H1 (cell line): ENCODE measurements at regions not wholly inside any gene's neighbourhood (a gene's known extent, or its start where the extent isn't known, plus 50 kb on each side); places are given as distances from the start of the nearest gene placed in this dataset.

Experiments
- CTCF ChIA-PET: fragments of 300-600 bp; sonication (Branson Sonifier 250); formaldehyde crosslinking; loops from one replicate; lab custom pipeline; 2021; ENCODE audit not compliant: partially characterized antibody; lab: Charles Lee
- POLR2A ChIA-PET: fragments of 300-600 bp; sonication (Branson Sonifier 250); formaldehyde crosslinking; loops from one replicate; lab custom pipeline; 2021; ENCODE audit warnings: inconsistent platforms; ENCODE audit not compliant: partially characterized antibody; lab: Charles Lee
- DNase-seq, 2 experiments: peaks; one replicate each; pipeline versions ENCODE4 v3.0.0 to v3.0.0-alpha.2; 2010 to 2022; ENCODE audit warnings: low spot score in 2 of 2, low read depth in 1 of 2, mixed read lengths in 1 of 2
- FAIRE-seq: peaks from 2 replicates; lab custom pipeline; 2011; peaks lifted over from hg19 to GRCh38; lab: Jason Lieb, UNC
- H2AFZ ChIP-seq: 2 replicates; pipeline ENCODE4 v1.8.1; 2012; ENCODE audit warnings: low read length, inconsistent platforms
- H2AK5ac ChIP-seq: 2 replicates; pipeline ENCODE4 v1.6.1; 2013; ENCODE audit warnings: low read depth, low read length
- H2BK120ac ChIP-seq: replicated peaks from 2 replicates; pipeline ENCODE3; 2013; ENCODE audit warnings: low read depth, low read length, inconsistent platforms
- H2BK12ac ChIP-seq: 2 replicates; pipeline ENCODE4 v1.6.1; 2013; ENCODE audit warnings: low read depth, low read length
- H2BK15ac ChIP-seq: 2 replicates; pipeline ENCODE4 v1.6.1; 2013; ENCODE audit warnings: low read length
- H2BK20ac ChIP-seq: 2 replicates; pipeline ENCODE4 v1.6.1; 2013; ENCODE audit warnings: low read length
- H2BK5ac ChIP-seq: 2 replicates; pipeline ENCODE4 v1.6.1; 2013; ENCODE audit warnings: low read depth, low read length
- H3K14ac ChIP-seq: 2 replicates; pipeline ENCODE4 v1.6.1; 2013; ENCODE audit warnings: inconsistent platforms; ENCODE audit not compliant: insufficient read length
- H3K18ac ChIP-seq: 2 replicates; pipeline ENCODE4 v1.6.1; 2013; ENCODE audit warnings: low read length; ENCODE audit errors: extremely low read depth
- H3K23ac ChIP-seq: 2 replicates; pipeline ENCODE4 v1.6.1; 2013; ENCODE audit warnings: inconsistent platforms; ENCODE audit not compliant: insufficient read length
- H3K23me2 ChIP-seq: 2 replicates; pipeline ENCODE4 v1.6.1; 2013; ENCODE audit warnings: low read depth, low read length
- H3K27ac ChIP-seq: 2 replicates; pipeline ENCODE4 v1.6.1; 2011; ENCODE audit warnings: low read depth, low read length, inconsistent platforms
- H3K27me3 ChIP-seq, 4 experiments: replicated peaks in 1 of 4; 1 replicate in 1 of 4; 2 replicates in 3 of 4; pipeline versions ENCODE4 v1.6.1 to v1.8.1; 2011 to 2013; ENCODE audit warnings: low read length in 3 of 4, mild to moderate bottlenecking in 3 of 4, inconsistent platforms in 2 of 4, mixed read lengths in 2 of 4, moderate library complexity in 1 of 4; ENCODE audit not compliant: control insufficient read depth in 3 of 4, insufficient read depth in 3 of 4; ENCODE audit errors: extremely low read depth in 1 of 4
- H3K36me3 ChIP-seq, 4 experiments: 2 replicates each; pipeline versions ENCODE4 v1.6.1 to v1.8.1; 2011 to 2013; ENCODE audit warnings: mild to moderate bottlenecking in 4 of 4, low read length in 3 of 4, moderate library complexity in 2 of 4, control low read depth in 1 of 4, inconsistent platforms in 1 of 4; ENCODE audit not compliant: insufficient read depth in 4 of 4, control insufficient read depth in 2 of 4
- H3K4ac ChIP-seq: replicated peaks from 2 replicates; pipeline ENCODE3; 2013; ENCODE audit warnings: low read length, low read depth, mixed read lengths, inconsistent platforms; ENCODE audit not compliant: insufficient read length
- H3K4me1 ChIP-seq, 4 experiments: replicated peaks in 1 of 4; 1 replicate in 1 of 4; 2 replicates in 3 of 4; pipeline versions ENCODE4 v1.6.1 to v1.8.1; 2011 to 2013; ENCODE audit warnings: low read length in 3 of 4, inconsistent platforms in 2 of 4, mixed read lengths in 1 of 4; ENCODE audit not compliant: insufficient read depth in 4 of 4, control insufficient read depth in 3 of 4
- H3K4me2 ChIP-seq, 2 experiments: 2 replicates each; pipeline versions ENCODE4 v1.6.1 to v1.8.1; 2011 to 2013; ENCODE audit warnings: low read depth in 2 of 2, low read length in 2 of 2, control low read depth in 1 of 2, inconsistent platforms in 1 of 2, mild to moderate bottlenecking in 1 of 2; ENCODE audit not compliant: insufficient read depth in 1 of 2
- H3K4me3 ChIP-seq, 4 experiments: fragments of 200-600, 300-600 bp in 1 of 4; sonication (generic), shearing (Covaris generic), sonication (Bioruptor Twin) in 1 of 4; 2 replicates each; pipeline versions ENCODE4 v1.5.1 to v1.8.1; 2011 to 2016; ENCODE audit warnings: low read length in 4 of 4, low read depth in 3 of 4, control low read depth in 2 of 4, inconsistent platforms in 2 of 4, mild to moderate bottlenecking in 2 of 4, mixed read lengths in 1 of 4, moderate library complexity in 1 of 4; ENCODE audit not compliant: insufficient read depth in 2 of 4; ENCODE audit errors: extremely low read depth in 1 of 4
- H3K56ac ChIP-seq: replicated peaks from 2 replicates; pipeline ENCODE3; 2013; ENCODE audit warnings: low read depth, mild to moderate bottlenecking, mixed read lengths, low read length, inconsistent platforms; ENCODE audit not compliant: insufficient read length
- H3K79me1 ChIP-seq: 2 replicates; pipeline ENCODE4 v1.6.1; 2013; ENCODE audit warnings: low read depth, low read length, control low read depth
- H3K79me2 ChIP-seq, 2 experiments: 2 replicates each; pipeline versions ENCODE4 v1.6.1 to v1.8.1; 2012 to 2013; ENCODE audit warnings: low read length in 2 of 2, mild to moderate bottlenecking in 2 of 2, inconsistent platforms in 1 of 2; ENCODE audit not compliant: insufficient read depth in 2 of 2, control insufficient read depth in 1 of 2
- H3K9ac ChIP-seq, 4 experiments: replicated peaks in 1 of 4; 1 replicate in 1 of 4; 2 replicates in 3 of 4; pipeline versions ENCODE4 v1.6.1 to v1.8.1; 2011 to 2013; ENCODE audit warnings: low read depth in 3 of 4, low read length in 3 of 4, control low read depth in 2 of 4, mild to moderate bottlenecking in 2 of 4, moderate library complexity in 2 of 4, inconsistent platforms in 1 of 4; ENCODE audit errors: extremely low read depth in 1 of 4
- H3K9me3 ChIP-seq, 2 experiments: 2 replicates each; pipeline versions ENCODE4 v1.6.1 to v1.8.1; 2012 to 2013; ENCODE audit warnings: mild to moderate bottlenecking in 2 of 2, moderate library complexity in 2 of 2, control low read depth in 1 of 2, inconsistent platforms in 1 of 2, low read depth in 1 of 2, low read length in 1 of 2, mixed read lengths in 1 of 2; ENCODE audit not compliant: insufficient read depth in 2 of 2
- H4K20me1 ChIP-seq, 2 experiments: replicated peaks in 1 of 2; 2 replicates each; pipeline versions ENCODE3 to v1.8.1; 2011 to 2013; ENCODE audit warnings: inconsistent platforms in 2 of 2, low read length in 2 of 2, mild to moderate bottlenecking in 1 of 2; ENCODE audit not compliant: insufficient read depth in 2 of 2, control insufficient read depth in 1 of 2
- H4K5ac ChIP-seq: 2 replicates; pipeline ENCODE4 v1.6.1; 2013; ENCODE audit warnings: low read length, low read depth, mixed read lengths, inconsistent platforms; ENCODE audit not compliant: insufficient read length
- H4K8ac ChIP-seq: 2 replicates; pipeline ENCODE4 v1.8.0; 2013; ENCODE audit warnings: mild to moderate bottlenecking, moderate library complexity, low read length, inconsistent platforms; ENCODE audit not compliant: insufficient read depth; ENCODE audit errors: extremely low read depth
- H4K91ac ChIP-seq: replicated peaks from 2 replicates; pipeline ENCODE3; 2013; ENCODE audit warnings: low read length, mixed read lengths, inconsistent platforms; ENCODE audit not compliant: insufficient read length
- CHD1 ChIP-seq: IDR thresholded peaks from 2 replicates; pipeline ENCODE4 v1.6.1; 2012; ENCODE audit warnings: low read depth, low read length, improper control_type of control experiment
- CREB1 ChIP-seq: IDR thresholded peaks from 2 replicates; pipeline ENCODE4 v1.6.1; 2012; ENCODE audit warnings: inconsistent platforms
- RXRA ChIP-seq: IDR thresholded peaks from 2 replicates; pipeline ENCODE4 v1.6.1; 2011; ENCODE audit warnings: low read depth, mild to moderate bottlenecking, low read length, moderate library complexity; ENCODE audit not compliant: insufficient read depth
- SIN3A ChIP-seq, 2 experiments: IDR thresholded peaks in 1 of 2; conservative IDR thresholded peaks in 1 of 2; 2 replicates each; pipeline ENCODE4 v1.6.1; 2011 to 2012; ENCODE audit warnings: low read length in 2 of 2, improper control_type of control experiment in 1 of 2, low read depth in 1 of 2, mild to moderate bottlenecking in 1 of 2
- TAF1 ChIP-seq: IDR thresholded peaks from 2 replicates; pipeline ENCODE4 v1.6.1; 2011; ENCODE audit warnings: mild to moderate bottlenecking, low read depth, low read length
- WGBS, 2 experiments: shearing (Covaris generic) in 1 of 2; methylation state at CpG; one replicate each; pipeline versions ENCODE4 v1.1.6 to v1.1.7; 2013 to 2015; ENCODE audit warnings: low lambda C conversion rate in 2 of 2, mixed read lengths in 2 of 2, inconsistent platforms in 1 of 2, low coverage in 1 of 2, missing lambda C conversion rate in 1 of 2; ENCODE audit not compliant: insufficient replicate concordance in 2 of 2, insufficient coverage in 1 of 2, insufficient read length in 1 of 2; ENCODE audit errors: extremely low coverage in 1 of 2, missing lambda C conversion rate in 1 of 2; 5-methylcytosine and 5-hydroxymethylcytosine counted together

DNA sequence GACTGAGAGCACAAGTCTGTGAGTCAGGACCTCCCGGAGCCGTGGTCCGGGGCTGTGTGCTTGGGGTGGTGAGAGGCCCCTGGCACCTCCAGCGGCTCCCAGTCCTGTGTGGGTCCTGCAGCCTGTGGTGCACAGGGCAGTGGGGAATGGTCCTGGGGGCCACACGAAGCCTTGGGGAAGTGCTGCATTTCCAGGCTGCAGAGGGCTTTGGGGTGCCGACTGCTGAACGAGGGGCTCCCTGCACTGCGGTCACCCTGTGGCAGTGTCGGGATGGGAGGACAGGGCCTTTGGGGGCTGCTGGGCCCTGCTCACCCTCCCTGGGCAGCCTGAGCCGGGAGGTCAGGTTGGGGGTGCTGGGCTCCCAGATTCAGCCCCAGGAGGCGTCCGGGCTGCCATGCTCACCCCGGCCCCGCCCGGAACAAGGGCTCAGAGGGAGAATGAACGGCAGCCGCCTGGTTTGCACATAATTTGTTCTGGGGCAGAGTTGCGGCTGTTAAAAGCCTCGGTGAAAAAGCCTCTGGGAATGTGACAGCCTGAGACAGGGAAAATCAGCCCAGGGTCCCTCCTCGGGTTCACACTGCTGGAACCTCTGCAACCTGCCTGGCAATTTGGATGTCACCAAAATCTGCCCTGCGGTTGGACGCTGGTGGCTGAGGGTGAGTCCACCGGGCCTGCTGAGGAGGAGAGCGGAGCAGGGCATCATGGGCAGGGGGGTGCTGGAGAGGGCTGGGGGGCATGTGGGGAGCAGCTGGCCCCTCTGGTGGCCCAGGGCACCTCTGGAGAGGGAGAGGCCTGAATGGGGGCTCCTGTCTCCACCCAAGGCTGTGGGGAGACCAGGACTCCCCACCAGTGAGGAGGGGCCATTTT, 109.2 kb downstream of the KIF26A start:
- Histone ChIP-seq H3K14ac (no peak overlapping the region), H3K4me1 (no peaks in the 10 kb centered on the region; a peak in 1 of 7 replicates), H3K56ac (no peak overlapping the region), H3K79me2 (no peaks in the 10 kb centered on the region), H3K27me3 (no peaks in the 10 kb centered on the region), H2AK5ac (no peak overlapping the region), H2BK15ac (no peak overlapping the region), H2AFZ (no peak overlapping the region), H2BK5ac (no peak overlapping the region), H3K27ac (no peak overlapping the region), H3K4me3 (no peak overlapping the region), H3K18ac (no peak overlapping the region; the same call in 1 of the 2 replicates), H4K8ac (peak overlapping the region; percentile 68), H3K9ac (no peak overlapping the region), H4K5ac (no peak overlapping the region), H3K36me3 (no peaks in the 10 kb centered on the region), H3K9me3 (peaks cover 12 to 18% of the 10 kb centered on the region in 2 experiments; a peak in 3 of 4 replicates), H3K23me2 (no peaks in the 10 kb centered on the region), H3K79me1 (no peaks in the 10 kb centered on the region), H2BK120ac (no peak overlapping the region), H3K4ac (no peak overlapping the region), H3K23ac (no peak overlapping the region), H4K91ac (no peak overlapping the region), H3K4me2 (no peak overlapping the region), H2BK20ac (no peak overlapping the region), H2BK12ac (no peak overlapping the region), H4K20me1 (no peaks in the 10 kb centered on the region)
- ChIA-PET CTCF (no interaction called here), POLR2A (no interaction called here)
- TF ChIP-seq CREB1: no peak
- no peak for TF ChIP-seq CHD1
- TF ChIP-seq SIN3A (conservative IDR thresholded peaks at IDR 0.05 in 1 of 2, IDR thresholded peaks at IDR 0.05 in 1 of 2; ENCODE audit: low read depth in 1 of 2, low read length in 2 of 2): no peak
- TF ChIP-seq TAF1: no peak
- no peak for TF ChIP-seq RXRA
- FAIRE-seq (no peak), DNase-seq (no peak)
- 91% methylated on average over 22 of the region's 24 CpGs; no CpG with 5 or more reads in 1 of the 2 experiments for WGBS, 2 experiments
